SK-N-SH treated with all-trans-retinoic acid at 6 μM for 48 hours (cell line): ENCODE measurements at regions not wholly inside any gene's neighbourhood (a gene's known extent, or its start where the extent isn't known, plus 50 kb on each side); places are given as distances from the start of the nearest gene placed in this dataset.

Experiments used
- ATAC-seq: fragments of 200-7000 bp; cut with Tn5 transposase; 3 replicates; pipeline ENCODE4 v1.9.1; 2020; ENCODE audit warnings: mild to moderate bottlenecking, moderate library complexity
- BACH2 ChIP-seq: fragments of 250-450 bp; sonication (Bioruptor Pico); IDR thresholded peaks from 2 replicates; pipeline ENCODE4 v1.9.0; 2021; ENCODE audit warnings: mild to moderate bottlenecking, borderline replicate concordance
- CREB5 ChIP-seq: fragments of 250-450 bp; sonication (Bioruptor Pico); IDR thresholded peaks from 2 replicates; pipeline ENCODE4 v1.5.1; 2020; ENCODE audit warnings: low read depth, mild to moderate bottlenecking, moderate library complexity
- CSDC2 ChIP-seq: fragments of 250-450 bp; sonication (Bioruptor Pico); IDR thresholded peaks from 2 replicates; pipeline ENCODE4 v1.5.0; 2020; ENCODE audit warnings: mild to moderate bottlenecking, moderate library complexity
- CSRNP3 ChIP-seq: fragments of 250-450 bp; sonication (Bioruptor Pico); IDR thresholded peaks from 2 replicates; pipeline ENCODE4 v1.5.1; 2021; ENCODE audit warnings: mild to moderate bottlenecking, moderate library complexity
- ESRRG ChIP-seq: fragments of 250-450 bp; sonication (Bioruptor Pico); IDR thresholded peaks from 2 replicates; pipeline ENCODE4 v1.6.1; 2021; ENCODE audit warnings: mild to moderate bottlenecking
- GLIS3 ChIP-seq: fragments of 250-450 bp; sonication (Bioruptor Pico); IDR thresholded peaks from 2 replicates; pipeline ENCODE4 v1.5.0; 2020; ENCODE audit warnings: mild to moderate bottlenecking, moderate library complexity
- ISL1 ChIP-seq: fragments of 250-450 bp; sonication (Bioruptor Pico); IDR thresholded peaks from 2 replicates; pipeline ENCODE4 v2.1.2; 2022; ENCODE audit warnings: mild to moderate bottlenecking, moderate library complexity
- OSR1 ChIP-seq: fragments of 250-450 bp; sonication (Bioruptor Pico); IDR thresholded peaks from 2 replicates; pipeline ENCODE4 v1.8.0; 2022; ENCODE audit warnings: moderate library complexity, mild to moderate bottlenecking, inconsistent platforms
- PATZ1 ChIP-seq: fragments of 250-450 bp; sonication (Bioruptor Pico); IDR thresholded peaks from 2 replicates; pipeline ENCODE4 v1.8.0; 2020; ENCODE audit warnings: mild to moderate bottlenecking, moderate library complexity, borderline replicate concordance
- POU6F1 ChIP-seq: fragments of 250-450 bp; sonication (Bioruptor Pico); IDR thresholded peaks from 2 replicates; pipeline ENCODE4 v1.8.0; 2021; ENCODE audit warnings: low read depth, mild to moderate bottlenecking, moderate library complexity, borderline replicate concordance
- RARB ChIP-seq: fragments of 250-450 bp; sonication (Bioruptor Pico); IDR thresholded peaks from 2 replicates; pipeline ENCODE4 v1.8.0; 2021; ENCODE audit warnings: mild to moderate bottlenecking, moderate library complexity
- SNAI2 ChIP-seq: fragments of 250-450 bp; sonication (Bioruptor Pico); IDR thresholded peaks from 2 replicates; pipeline ENCODE4 v1.5.0; 2020; ENCODE audit warnings: mild to moderate bottlenecking, moderate library complexity
- TCF4 ChIP-seq: fragments of 250-450 bp; sonication (Bioruptor Pico); IDR thresholded peaks from 2 replicates; pipeline ENCODE4 v1.8.0; 2021; ENCODE audit warnings: mild to moderate bottlenecking, moderate library complexity, borderline replicate concordance
- TOX ChIP-seq: fragments of 250-450 bp; sonication (Bioruptor Pico); IDR thresholded peaks from 2 replicates; pipeline ENCODE4 v1.8.0; 2021; ENCODE audit warnings: mild to moderate bottlenecking, moderate library complexity, borderline replicate concordance
- TSHZ2 ChIP-seq: fragments of 250-450 bp; sonication (Bioruptor Pico); IDR thresholded peaks from 2 replicates; pipeline ENCODE4 v1.5.0; 2020; ENCODE audit warnings: mild to moderate bottlenecking, moderate library complexity
- ZC3H10 ChIP-seq: fragments of 250-450 bp; sonication (Bioruptor Pico); IDR thresholded peaks from 2 replicates; pipeline ENCODE4 v1.5.1; 2021; ENCODE audit warnings: mild to moderate bottlenecking, moderate library complexity
- ZFP3 ChIP-seq: fragments of 250-450 bp; sonication (Bioruptor Pico); IDR thresholded peaks from 2 replicates; pipeline ENCODE4 v1.5.0; 2020; ENCODE audit warnings: mild to moderate bottlenecking, moderate library complexity
- ZFP30 ChIP-seq: fragments of 450-650 bp; formaldehyde crosslinking; IDR thresholded peaks from 2 replicates; pipeline ENCODE4 v1.5.0; 2022; ENCODE audit warnings: mild to moderate bottlenecking, moderate library complexity
- ZNF565 ChIP-seq: fragments of 450-650 bp; formaldehyde crosslinking; conservative IDR thresholded peaks from 2 replicates; pipeline ENCODE4 v1.5.0; 2020; ENCODE audit warnings: low read depth, mild to moderate bottlenecking, moderate library complexity
- ZNF70 ChIP-seq: fragments of 450-650 bp; formaldehyde crosslinking; IDR thresholded peaks from 2 replicates; pipeline ENCODE4 v1.5.0; 2020; ENCODE audit warnings: mild to moderate bottlenecking, moderate library complexity
- ZNF8 ChIP-seq: fragments of 450-650 bp; formaldehyde crosslinking; IDR thresholded peaks from 2 replicates; pipeline ENCODE4 v1.5.0; 2020; ENCODE audit warnings: mild to moderate bottlenecking, moderate library complexity

GRCh38 chr2:212777020-212777491 is 238.5 kb upstream of the ERBB4 start:
- TF ChIP-seq CREB5: no peak
- no peak for TF ChIP-seq ZFP30
- no peak for TF ChIP-seq CSDC2
- no peak for TF ChIP-seq SNAI2 (CRISPR knock-in tag)
- no peak for TF ChIP-seq OSR1 (CRISPR knock-in tag)
- TF ChIP-seq ZFP3: no peak
- no peak for TF ChIP-seq TSHZ2 (CRISPR knock-in tag)
- TF ChIP-seq TOX (CRISPR knock-in tag): no peak
- no peak for TF ChIP-seq TCF4 (CRISPR knock-in tag)
- TF ChIP-seq ZC3H10: no peak
- no peak for TF ChIP-seq RARB (CRISPR knock-in tag)
- peak; percentile 77 for ATAC-seq

GRCh38 chr2:212773808-212774339 is 235.3 kb upstream of the ERBB4 start:
- ATAC-seq: no peak
- TF ChIP-seq CSRNP3 (CRISPR knock-in tag): no peak
- no peak for TF ChIP-seq ZNF8
- no peak for TF ChIP-seq GLIS3
- TF ChIP-seq ISL1: no peak
- no peak for TF ChIP-seq ZC3H10
- TF ChIP-seq TCF4 (CRISPR knock-in tag): no peak
- TF ChIP-seq SNAI2 (CRISPR knock-in tag): no peak
- TF ChIP-seq OSR1 (CRISPR knock-in tag): no peak
- no peak for TF ChIP-seq ZFP3
- TF ChIP-seq ZNF565 (CRISPR knock-in tag): no peak
- TF ChIP-seq BACH2 (CRISPR knock-in tag): no peak
- TF ChIP-seq RARB (CRISPR knock-in tag): no peak
- no peak for TF ChIP-seq ZNF70 (CRISPR knock-in tag)
- no peak for TF ChIP-seq CREB5
- TF ChIP-seq ESRRG: no peak
- no peak for TF ChIP-seq TOX (CRISPR knock-in tag)
- no peak for TF ChIP-seq CSDC2

GRCh38 chr2:212770240-212770639 is 231.6 kb upstream of the ERBB4 start:
- ATAC-seq: no peak
- no peak for TF ChIP-seq CSRNP3 (CRISPR knock-in tag)
- no peak for TF ChIP-seq ZNF8
- no peak for TF ChIP-seq ISL1
- TF ChIP-seq POU6F1 (CRISPR knock-in tag): no peak
- TF ChIP-seq BACH2 (CRISPR knock-in tag): no peak
- TF ChIP-seq SNAI2 (CRISPR knock-in tag): no peak
- no peak for TF ChIP-seq ZNF70 (CRISPR knock-in tag)
- no peak for TF ChIP-seq GLIS3
- no peak for TF ChIP-seq PATZ1
- TF ChIP-seq ZNF565 (CRISPR knock-in tag): no peak
